GM12878 (cell line): ENCODE measurements at regions not wholly inside any gene's neighbourhood (a gene's known extent, or its start where the extent isn't known, plus 50 kb on each side); places are given as distances from the start of the nearest gene placed in this dataset.

Source experiments
- CTCF ChIP-seq, 3 experiments: IDR thresholded peaks in 2 of 3; conservative IDR thresholded peaks in 1 of 3; 2 replicates each; pipeline ENCODE4 v1.5.1; 2011; ENCODE audit warnings: low read depth in 3 of 3, low read length in 3 of 3, mild to moderate bottlenecking in 3 of 3, control low read depth in 2 of 3, moderate library complexity in 2 of 3, inconsistent platforms in 1 of 3, mixed read lengths in 1 of 3; ENCODE audit not compliant: control insufficient read depth in 2 of 3, insufficient read depth in 1 of 3; ENCODE audit errors: extremely low read depth in 1 of 3
- EZH2 ChIP-seq: IDR thresholded peaks from 2 replicates; pipeline ENCODE4 v1.6.1; 2012; ENCODE audit warnings: low read depth, mild to moderate bottlenecking, control low read depth, inconsistent platforms, low read length, borderline replicate concordance; ENCODE audit not compliant: control insufficient read depth
- POLR2A ChIP-seq: IDR thresholded peaks from 2 replicates; pipeline ENCODE4 v1.6.1; 2011; ENCODE audit warnings: low read depth, mild to moderate bottlenecking, low read length
- REST ChIP-seq: IDR thresholded peaks from 2 replicates; pipeline ENCODE4 v1.6.1; 2012; ENCODE audit warnings: mild to moderate bottlenecking, low read depth, low read length
- ZBTB33 ChIP-seq: fragments of 450-650 bp; IDR thresholded peaks from 2 replicates; pipeline ENCODE4 v1.6.1; 2017; ENCODE audit warnings: mild to moderate bottlenecking

- TF ChIP-seq EZH2, result no peak
- TF ChIP-seq POLR2A, result no peak
- no peak for TF ChIP-seq ZBTB33
- TF ChIP-seq CTCF (IDR thresholded peaks at IDR 0.05 in 2 of 3, conservative IDR thresholded peaks at IDR 0.05 in 1 of 3; ENCODE audit: control insufficient read depth in 2 of 3, extremely low read depth in 1 of 3, insufficient read depth in 1 of 3, low read depth in 3 of 3, low read length in 3 of 3), result no peak
- TF ChIP-seq REST, result no peak
Measured at GRCh38 chr9:107738789-107739188, 249.2 kb upstream of the KLF4 start.
